Progenitor cell of endocrine pancreas (in vitro differentiated cells): ENCODE measurements at regions not wholly inside any gene's neighbourhood (a gene's known extent, or its start where the extent isn't known, plus 50 kb on each side); places are given as distances from the start of the nearest gene placed in this dataset.

ENCODE experiments used
- DNase-seq: peaks from one replicate; pipeline ENCODE4 v3.0.0; 2021; ENCODE audit warnings: low spot score; ENCODE audit not compliant: unreplicated experiment
- H3K27ac Mint-ChIP-seq: 2 replicates; pipeline ENCODE4 v1.8.0; 2021; ENCODE audit warnings: mild to moderate bottlenecking, moderate library complexity, mixed read lengths
- H3K27me3 Mint-ChIP-seq: 2 replicates; pipeline ENCODE4 v1.8.0; 2021; ENCODE audit warnings: mixed read lengths
- H3K36me3 Mint-ChIP-seq: 2 replicates; pipeline ENCODE4 v1.8.0; 2022; ENCODE audit warnings: mixed read lengths; ENCODE audit not compliant: insufficient read depth
- H3K4me1 Mint-ChIP-seq: 2 replicates; pipeline ENCODE4 v1.8.0; 2021; ENCODE audit warnings: low read depth, mixed read lengths
- H3K4me3 Mint-ChIP-seq: 2 replicates; pipeline ENCODE4 v1.8.0; 2021; ENCODE audit warnings: low read depth, mild to moderate bottlenecking, moderate library complexity, mixed read lengths
- H3K9me3 Mint-ChIP-seq: 2 replicates; pipeline ENCODE4 v1.8.0; 2021; ENCODE audit warnings: low read depth, mixed read lengths
- TF ChIP-seq, protein P1 (sequence below): fragments of 200-600 bp; sonication (generic); IDR thresholded peaks from one replicate; pipeline ENCODE4 v1.5.0; 2021; ENCODE audit warnings: antibody characterized with exemption, mild to moderate bottlenecking; ENCODE audit not compliant: unreplicated experiment

DNA sequence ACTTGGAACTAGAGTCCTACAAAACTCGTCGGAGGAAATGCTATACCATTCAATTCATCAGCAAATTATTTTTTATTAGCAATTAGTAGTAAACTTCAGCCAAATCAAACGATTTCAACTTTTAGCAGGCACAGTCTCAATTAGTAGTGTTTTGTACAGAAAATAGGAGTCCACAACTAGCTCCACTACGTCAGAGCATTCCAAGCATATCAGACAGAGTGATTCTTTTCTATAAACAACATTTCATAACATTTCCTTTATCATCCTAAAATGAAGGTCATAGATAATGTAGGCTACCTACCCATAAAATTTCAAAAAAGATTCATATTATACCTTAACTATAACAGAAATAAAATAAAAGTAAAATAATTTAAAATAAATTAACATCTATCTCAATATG is 169.9 kb downstream of the KIF18A start:
- no peaks in the 10 kb centered on the region for H3K27me3 Mint-ChIP-seq
- H3K27ac Mint-ChIP-seq = no peak overlapping the region
- peaks cover 7% of the 10 kb centered on the region for H3K9me3 Mint-ChIP-seq

DNA sequence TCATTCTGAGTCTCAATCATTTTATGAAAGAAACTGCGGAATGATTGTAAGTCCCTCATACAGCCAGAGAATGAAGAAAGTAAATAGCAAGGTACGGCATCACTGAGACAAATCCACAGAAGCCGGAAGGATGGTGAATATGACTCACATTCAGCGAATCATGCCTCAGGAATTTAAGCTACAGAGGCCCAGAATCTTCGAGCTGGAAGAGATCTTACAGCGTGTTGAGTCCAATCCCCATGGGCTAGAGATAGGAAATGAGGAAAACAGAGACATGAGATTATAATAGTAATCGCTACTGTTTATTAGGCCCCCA is 173.2 kb downstream of the KIF18A start:
- no peak for DNase-seq
- TF ChIP-seq, protein P1, sequence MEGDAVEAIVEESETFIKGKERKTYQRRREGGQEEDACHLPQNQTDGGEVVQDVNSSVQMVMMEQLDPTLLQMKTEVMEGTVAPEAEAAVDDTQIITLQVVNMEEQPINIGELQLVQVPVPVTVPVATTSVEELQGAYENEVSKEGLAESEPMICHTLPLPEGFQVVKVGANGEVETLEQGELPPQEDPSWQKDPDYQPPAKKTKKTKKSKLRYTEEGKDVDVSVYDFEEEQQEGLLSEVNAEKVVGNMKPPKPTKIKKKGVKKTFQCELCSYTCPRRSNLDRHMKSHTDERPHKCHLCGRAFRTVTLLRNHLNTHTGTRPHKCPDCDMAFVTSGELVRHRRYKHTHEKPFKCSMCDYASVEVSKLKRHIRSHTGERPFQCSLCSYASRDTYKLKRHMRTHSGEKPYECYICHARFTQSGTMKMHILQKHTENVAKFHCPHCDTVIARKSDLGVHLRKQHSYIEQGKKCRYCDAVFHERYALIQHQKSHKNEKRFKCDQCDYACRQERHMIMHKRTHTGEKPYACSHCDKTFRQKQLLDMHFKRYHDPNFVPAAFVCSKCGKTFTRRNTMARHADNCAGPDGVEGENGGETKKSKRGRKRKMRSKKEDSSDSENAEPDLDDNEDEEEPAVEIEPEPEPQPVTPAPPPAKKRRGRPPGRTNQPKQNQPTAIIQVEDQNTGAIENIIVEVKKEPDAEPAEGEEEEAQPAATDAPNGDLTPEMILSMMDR = no peak
- H3K27me3 Mint-ChIP-seq = no peaks in the 10 kb centered on the region
- peaks cover 4% of the 10 kb centered on the region for H3K9me3 Mint-ChIP-seq
- H3K4me3 Mint-ChIP-seq = no peak overlapping the region
- no peaks in the 10 kb centered on the region for H3K4me1 Mint-ChIP-seq
- no peaks in the 10 kb centered on the region for H3K36me3 Mint-ChIP-seq
- no peak overlapping the region for H3K27ac Mint-ChIP-seq

More for the DNA sequence above, 169.9 kb downstream of the KIF18A start:
- no peaks in the 10 kb centered on the region for H3K36me3 Mint-ChIP-seq
- no peak overlapping the region for H3K4me3 Mint-ChIP-seq
- DNase-seq = no peak
- no peaks in the 10 kb centered on the region for H3K4me1 Mint-ChIP-seq
- TF ChIP-seq, protein P1 = no peak

DNA sequence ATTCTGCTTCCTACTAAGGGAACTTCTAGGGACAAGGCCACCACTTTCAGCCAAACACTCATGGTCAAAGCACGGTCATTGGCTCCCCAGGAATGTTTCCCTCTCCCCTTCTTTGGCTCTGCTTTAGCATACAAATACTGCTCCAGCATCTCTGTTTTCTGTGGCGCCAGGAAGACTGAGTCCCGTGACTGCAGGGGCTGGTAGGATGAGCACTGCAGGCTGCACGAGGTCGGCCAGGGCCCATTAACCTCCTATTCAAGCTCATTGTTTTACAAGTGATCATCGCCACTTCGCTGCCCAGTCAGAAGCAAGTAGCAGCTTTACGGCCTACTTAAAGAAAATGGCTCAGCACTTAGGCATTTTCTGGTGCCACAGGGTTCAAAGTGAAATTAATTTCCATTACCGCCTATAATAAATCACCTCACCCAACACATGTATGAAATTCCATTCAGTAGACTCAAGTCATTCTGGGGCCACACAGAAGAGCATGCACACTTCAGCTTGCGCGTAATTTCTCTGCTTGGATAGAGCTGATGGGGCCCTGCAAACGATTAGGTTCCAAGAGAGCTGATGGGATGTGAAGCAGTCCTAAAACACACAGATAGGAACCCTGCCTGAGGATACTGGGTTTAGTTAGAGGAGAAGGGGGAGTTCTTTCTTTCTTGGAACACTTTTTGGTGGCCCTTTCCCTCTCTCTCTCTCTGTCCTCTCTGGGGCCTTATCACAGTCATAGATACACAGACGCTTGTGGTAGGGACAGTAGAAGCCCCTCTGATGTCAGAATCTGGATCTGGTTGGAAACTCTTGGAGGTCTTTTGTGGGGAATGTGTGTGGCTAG is 173.7 kb downstream of the KIF18A start:
- Mint-ChIP-seq H3K27me3 (no peaks in the 10 kb centered on the region), H3K4me3 (no peak overlapping the region), H3K36me3 (no peaks in the 10 kb centered on the region), H3K9me3 (peaks cover 4% of the 10 kb centered on the region), H3K27ac (no peak overlapping the region), H3K4me1 (no peaks in the 10 kb centered on the region)
- TF ChIP-seq, protein P1 = no peak
- no peak for DNase-seq

DNA sequence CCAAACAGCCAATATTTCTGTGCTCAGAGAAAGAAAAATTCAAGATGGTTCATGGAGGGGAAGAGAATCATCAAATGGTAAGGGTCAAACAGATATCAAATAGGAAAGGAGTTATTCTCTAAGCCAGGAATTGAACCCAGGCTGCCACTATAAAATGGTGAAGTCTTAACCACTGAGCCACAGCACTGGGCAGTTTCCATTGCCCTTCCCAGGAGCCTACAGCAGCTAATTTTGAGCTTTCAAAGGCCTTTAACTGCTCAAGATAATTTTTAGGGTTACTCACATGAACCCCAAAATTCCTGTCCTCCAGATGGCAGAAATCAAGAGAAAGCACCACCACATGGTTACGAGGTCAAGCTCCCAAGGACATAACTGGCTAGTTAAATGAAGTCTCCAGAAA is 176.2 kb downstream of the KIF18A start:
- Mint-ChIP-seq H3K9me3 (no peaks in the 10 kb centered on the region), H3K4me1 (no peaks in the 10 kb centered on the region), H3K4me3 (no peak overlapping the region), H3K27ac (no peak overlapping the region), H3K36me3 (no peaks in the 10 kb centered on the region), H3K27me3 (no peaks in the 10 kb centered on the region)
- TF ChIP-seq, protein P1 = no peak
- no peak for DNase-seq

DNA sequence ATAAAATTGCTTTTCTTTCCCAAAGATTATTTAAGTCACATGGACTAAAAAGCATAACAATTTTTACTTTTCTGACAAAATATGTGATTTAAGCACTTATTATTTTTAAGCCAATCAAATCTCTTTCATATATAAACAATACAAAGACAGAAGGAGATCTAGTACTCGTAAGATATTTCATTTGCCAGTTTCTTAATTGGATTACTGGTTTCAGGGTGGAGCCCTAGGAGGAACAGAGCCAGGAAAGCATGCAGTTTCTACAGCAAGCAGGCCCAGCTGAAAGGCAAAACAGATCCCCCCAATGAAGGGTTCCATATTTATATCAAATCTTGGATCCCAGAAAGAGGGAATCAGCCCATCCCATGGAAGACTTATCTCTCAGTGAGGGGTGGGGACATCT is 177.0 kb downstream of the KIF18A start:
- H3K9me3 Mint-ChIP-seq = no peaks in the 10 kb centered on the region
- no peak overlapping the region for H3K4me3 Mint-ChIP-seq

More for the DNA sequence above, 177.0 kb downstream of the KIF18A start:
- TF ChIP-seq, protein P1 = no peak
- Mint-ChIP-seq H3K27ac (no peak overlapping the region), H3K4me1 (no peaks in the 10 kb centered on the region), H3K36me3 (no peaks in the 10 kb centered on the region), H3K27me3 (no peaks in the 10 kb centered on the region)
- DNase-seq = no peak
